ENCODE measurements at regions not wholly inside any gene's neighbourhood (a gene's known extent, or its start where the extent isn't known, plus 50 kb on each side); places are given as distances from the start of the nearest gene placed in this dataset.
"Not testable (repeated sequence)": the region's sequence is repeated elsewhere in the genome, so short reads cannot be mapped to it uniquely, and the experiment has no call there.

- DNase-seq: no peak
Observed at GRCh38 chr12:46567667-46568066, 195.1 kb upstream of the SLC38A2 start.

DNA sequence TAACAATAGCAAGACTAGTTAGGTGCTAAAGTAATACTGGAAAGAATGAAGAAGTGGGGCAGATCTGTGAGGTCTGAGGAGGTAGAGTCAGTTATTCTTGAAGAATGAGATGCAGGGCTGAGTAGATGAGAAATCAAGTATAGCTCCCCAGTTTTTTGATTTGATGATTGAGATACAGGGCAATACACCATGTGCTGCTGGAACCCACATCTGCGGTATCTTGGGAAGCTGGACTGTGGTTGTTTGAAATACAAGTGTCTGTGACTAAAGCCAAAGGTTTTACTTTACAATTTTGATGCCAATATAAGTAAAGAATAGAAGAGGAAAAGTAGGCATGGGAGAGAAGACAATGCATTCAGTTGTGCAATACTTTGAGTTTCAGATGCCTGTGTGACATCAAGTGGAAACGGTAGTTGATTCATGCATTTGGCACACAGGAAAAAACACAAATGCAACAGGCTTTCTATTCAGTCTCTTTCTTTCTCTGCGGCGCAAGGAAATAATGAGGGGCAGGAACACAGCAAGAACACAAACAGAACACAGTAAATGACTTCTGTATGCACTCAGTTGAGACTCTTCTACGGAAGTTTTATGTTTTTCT, 190.2 kb upstream of the SLC38A2 start:
- DNase-seq: no peak

GRCh38 chr12:46561769-46562624, 189.4 kb upstream of the SLC38A2 start:
- not testable (repeated sequence) for DNase-seq

GRCh38 chr12:46560874-46561273, 188.3 kb upstream of the SLC38A2 start:
- no peak for DNase-seq

DNA sequence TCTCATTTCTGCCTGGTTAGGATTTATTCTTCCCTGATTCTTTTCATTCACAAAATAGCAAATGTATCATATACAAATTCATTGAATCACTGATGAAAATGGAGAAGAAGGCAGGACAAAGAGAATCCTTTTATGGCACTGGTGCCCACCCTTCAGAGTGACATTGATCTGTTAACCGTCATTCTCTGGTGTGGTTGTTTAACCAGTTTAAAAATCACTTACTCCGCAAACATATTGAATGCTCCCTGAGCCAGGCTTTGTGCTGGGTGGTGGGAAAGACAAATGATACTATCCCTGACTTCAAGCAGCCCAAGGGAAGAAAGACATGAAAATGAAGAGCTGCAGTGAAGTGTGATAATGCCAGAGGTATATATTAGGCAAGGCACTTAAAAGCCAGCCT, 187.5 kb upstream of the SLC38A2 start:
- DNase-seq: no peak

- no peak for DNase-seq
Observed at GRCh38 chr12:46559311-46559710, 186.7 kb upstream of the SLC38A2 start.

DNA sequence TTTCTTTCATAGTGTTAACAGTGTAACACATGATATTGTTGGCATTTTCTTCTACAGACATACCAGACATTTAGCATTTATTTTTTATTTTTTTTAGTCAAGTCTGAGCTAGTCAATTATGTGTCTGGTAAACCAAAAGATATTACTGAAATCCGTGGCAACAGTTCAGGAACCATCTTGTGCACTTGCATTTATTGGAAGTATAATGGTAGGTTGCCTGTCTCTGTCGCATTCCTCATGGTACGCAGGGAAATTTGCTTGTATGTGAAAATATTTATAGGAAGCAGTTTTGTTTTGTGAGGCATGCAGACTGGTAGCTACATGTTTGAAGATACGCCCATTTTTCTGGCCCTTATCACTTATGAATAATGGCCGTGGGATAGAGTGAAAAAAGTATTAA, 186.1 kb upstream of the SLC38A2 start:
- no peak for DNase-seq

GRCh38 chr12:46557539-46558373, 185.2 kb upstream of the SLC38A2 start:
- DNase-seq: no peak

- DNase-seq: no peak
Observed at GRCh38 chr12:46556819-46557524, 184.4 kb upstream of the SLC38A2 start.

DNA sequence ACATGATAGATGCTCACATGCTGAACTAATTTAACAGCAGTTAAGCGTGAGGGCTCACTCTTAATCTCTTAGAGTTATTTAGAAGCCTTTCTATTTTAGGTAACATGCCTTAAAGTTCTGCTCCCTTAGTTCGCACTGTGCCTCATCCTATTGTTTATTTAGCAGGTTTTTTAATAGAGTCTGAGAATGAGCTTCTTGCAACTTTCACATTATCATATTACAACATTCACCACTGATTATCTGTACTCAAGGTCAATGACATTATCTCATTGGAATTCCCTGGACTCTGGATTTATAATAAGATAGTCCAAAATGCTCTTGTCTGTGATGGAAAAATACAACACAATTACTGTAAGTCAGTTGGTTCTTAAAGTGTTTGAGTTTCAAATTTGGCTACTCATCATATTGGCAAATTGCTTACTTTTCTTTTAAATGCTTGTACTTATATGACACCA, 183.6 kb upstream of the SLC38A2 start:
- no peak for DNase-seq

GRCh38 chr12:46555406-46555852, 182.9 kb upstream of the SLC38A2 start:
- no peak for DNase-seq

DNA sequence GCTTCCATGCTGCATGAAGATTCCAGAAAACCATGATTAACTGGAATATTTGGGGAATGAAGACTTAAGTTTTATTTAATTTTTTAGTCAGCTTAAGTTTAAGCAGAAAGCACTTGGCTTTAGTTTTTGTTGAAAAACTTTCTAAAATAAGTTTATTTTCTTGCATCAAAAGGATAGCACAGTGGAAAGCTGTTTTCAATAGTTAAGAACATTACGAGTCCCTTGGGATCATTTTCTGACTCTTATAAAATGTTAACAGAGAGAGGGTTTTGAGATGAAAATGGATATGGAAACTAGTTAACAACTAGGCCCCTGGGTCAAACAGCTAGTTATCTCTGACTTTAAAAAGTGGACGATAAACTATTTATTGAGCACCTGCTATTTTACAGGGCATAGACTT, 181.9 kb upstream of the SLC38A2 start:
- DNase-seq: no peak

DNA sequence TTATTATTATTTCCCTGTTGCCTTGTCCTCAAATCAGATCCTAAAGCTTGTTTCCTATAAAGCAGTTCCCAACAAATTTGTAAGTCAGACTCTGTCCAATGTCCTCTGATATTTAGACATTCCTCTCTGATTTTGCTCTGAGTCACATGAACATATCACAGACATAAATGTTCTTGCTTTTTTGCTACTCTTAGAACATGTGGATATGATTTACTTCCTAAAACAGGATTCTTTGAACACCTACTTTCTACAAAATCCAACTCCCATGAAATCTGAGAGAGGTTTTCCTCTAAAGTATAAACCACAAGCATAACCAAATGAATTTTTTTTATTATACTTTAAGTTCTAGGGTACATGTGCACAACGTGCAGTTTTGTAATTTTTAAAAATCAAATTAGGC, 181.3 kb upstream of the SLC38A2 start:
- DNase-seq: no peak

- no peak for DNase-seq
Observed at GRCh38 chr12:46553266-46553665, 180.7 kb upstream of the SLC38A2 start.

DNA sequence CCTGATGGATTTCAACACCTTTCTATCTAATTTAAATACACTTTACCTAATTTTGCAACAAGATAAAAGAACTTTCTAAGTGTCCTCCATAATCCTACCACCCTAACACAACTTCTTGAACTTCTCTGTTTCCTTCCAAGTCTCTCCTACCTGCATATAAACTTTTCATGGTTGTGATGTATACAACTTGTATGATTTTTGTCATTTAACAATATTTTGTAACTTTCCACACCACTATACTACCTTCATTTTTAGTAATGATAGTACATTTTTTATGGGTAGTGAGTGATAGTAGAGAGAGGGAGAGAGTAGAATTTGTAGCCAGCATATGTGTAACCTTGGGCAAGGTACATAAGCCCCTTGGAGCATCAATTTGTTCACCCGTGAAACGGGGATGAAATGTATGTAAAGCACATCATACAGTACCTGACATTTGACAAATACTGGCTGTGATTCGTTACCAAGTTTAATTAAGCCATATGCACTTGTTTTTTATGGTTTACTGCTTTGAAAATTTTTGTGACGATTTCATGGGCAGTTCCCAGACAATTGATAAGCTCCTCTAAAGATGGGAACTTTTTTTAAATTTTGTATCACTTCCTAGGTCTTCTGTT, 177.8 kb upstream of the SLC38A2 start:
- no peak for DNase-seq

GRCh38 chr12:46549527-46550265, 177.1 kb upstream of the SLC38A2 start:
- DNase-seq: no peak

- DNase-seq: no peak
Observed at GRCh38 chr12:46548605-46549071, 176.1 kb upstream of the SLC38A2 start.

DNA sequence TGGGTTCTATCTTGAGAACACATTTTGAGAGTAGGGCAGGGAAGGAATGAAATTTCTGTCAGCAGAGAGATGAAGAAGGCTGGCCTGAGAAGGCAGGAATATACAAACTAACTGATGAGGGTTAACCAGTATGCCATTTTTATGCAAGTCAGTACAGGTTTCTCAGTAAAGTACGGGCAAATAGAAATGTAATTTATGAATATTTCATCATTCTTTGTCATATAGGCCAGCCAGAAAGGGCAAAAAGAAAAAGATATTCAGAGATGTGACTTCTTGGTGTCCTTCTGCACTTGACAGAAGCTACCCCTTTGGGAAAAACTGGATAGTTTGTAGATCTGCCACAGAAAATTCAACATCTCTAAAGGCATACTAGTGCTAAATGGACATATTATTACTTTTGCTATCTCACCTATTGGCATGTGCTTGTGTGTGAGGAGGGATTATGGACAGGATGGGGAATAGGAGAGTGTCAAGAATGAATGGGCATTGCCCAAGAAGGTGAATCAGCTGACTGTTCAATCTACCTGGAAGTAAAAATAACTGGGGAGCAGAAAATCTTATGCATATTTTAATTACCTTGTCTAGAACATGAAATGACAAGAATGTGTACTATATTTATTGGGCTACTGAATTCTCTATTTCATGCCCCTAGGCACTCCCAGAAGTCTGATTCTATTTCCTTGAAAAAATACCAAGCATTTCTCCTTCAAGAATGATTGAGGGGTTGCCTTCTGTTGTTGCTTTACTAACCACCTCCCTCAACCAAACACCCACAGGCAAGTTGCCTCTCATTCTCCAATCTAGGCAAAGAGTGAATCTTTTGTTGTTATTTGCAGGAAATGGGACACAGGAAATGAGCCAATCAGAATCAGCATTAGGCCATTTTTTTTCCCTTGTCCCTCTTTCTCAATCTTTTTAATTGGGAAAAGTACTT, 175.1 kb upstream of the SLC38A2 start:
- DNase-seq: no peak

DNA sequence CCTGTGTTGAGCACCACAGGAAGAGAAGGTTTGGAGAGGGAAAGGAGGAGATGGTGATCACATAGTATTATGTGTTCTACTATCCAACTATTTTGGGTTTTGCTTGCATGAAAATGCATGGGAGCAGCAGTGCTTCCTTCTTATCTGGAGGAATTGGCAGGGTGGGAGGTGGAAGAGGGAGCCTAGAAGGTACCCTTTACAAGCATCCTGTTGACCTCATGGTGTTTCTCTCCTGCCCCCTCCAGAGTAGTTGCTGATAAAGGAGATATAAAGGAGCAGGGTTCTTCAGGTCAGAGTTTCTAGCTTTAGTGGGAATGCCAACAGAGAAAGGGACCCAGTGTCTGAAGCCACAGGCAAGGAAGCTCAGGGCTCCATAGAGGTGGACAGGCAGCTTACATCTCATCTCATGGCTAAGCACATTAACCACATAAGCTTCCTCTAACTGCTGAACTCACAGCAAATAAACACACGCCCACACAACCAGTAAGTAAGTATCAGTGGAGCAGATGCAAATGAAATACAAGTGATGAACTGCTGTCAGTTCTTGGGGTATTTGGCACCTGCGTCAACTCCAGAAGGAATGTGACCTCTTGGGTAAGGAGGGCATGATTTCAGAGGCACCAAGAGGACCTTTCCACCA, 174.2 kb upstream of the SLC38A2 start:
- DNase-seq: no peak

GRCh38 chr12:46543378-46543795, 170.8 kb upstream of the SLC38A2 start:
- not testable (repeated sequence) for DNase-seq

All from NCI-H1105 (cell line).